OCI-LY3 (cell line): ENCODE measurements at regions not wholly inside any gene's neighbourhood (a gene's known extent, or its start where the extent isn't known, plus 50 kb on each side); places are given as distances from the start of the nearest gene placed in this dataset.

Experiments
- EZH2phosphoT487 ChIP-seq: fragments of 200-600 bp; shearing (Covaris generic); IDR thresholded peaks from 2 replicates; pipeline ENCODE4 v1.6.1; 2018; ENCODE audit warnings: antibody characterized with exemption, mixed run types, low read depth
- TF ChIP-seq, protein P1 (sequence below): fragments of 200-600, 300-600 bp; sonication (generic); IDR thresholded peaks from 2 replicates; pipeline ENCODE4 v1.5.1; 2014; ENCODE audit warnings: antibody characterized with exemption, low read length, low read depth

DNA sequence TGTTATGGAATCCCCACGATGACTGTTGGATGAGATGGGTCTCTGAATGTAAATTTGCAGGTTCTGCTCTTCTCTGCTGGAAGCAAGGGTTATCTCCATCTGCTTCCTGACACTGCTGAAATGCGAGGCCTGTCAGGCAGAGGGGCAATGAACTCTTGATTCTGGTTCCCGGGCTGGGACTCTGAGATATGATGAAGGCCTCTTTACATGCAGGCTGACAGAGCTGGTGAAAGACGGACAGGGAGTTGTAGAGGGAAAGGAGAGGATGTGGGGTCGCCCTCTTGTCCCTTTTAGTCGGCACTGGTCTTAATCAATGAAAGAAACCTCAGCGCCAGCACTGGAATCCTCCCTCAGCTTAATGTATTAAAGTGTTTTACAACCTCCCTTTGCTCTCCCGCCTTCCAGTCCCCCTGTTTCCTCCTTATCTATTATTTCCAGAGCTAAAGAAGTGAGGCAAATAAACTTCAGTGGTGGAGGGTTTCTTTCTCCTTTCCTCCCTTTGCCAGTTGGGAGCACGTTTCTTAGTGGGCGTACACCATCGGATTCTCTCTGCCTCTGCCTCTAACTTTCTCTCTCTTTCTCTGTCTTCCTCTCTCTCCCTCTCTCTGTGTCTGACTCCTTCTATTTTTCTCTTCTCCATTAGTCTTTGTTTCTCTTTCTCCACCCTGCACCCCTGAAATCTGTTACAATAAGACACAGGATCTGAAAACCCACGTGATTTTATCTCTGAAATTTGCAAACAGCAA, 145.6 kb downstream of the BAMBI start:
- TF ChIP-seq, protein P1, sequence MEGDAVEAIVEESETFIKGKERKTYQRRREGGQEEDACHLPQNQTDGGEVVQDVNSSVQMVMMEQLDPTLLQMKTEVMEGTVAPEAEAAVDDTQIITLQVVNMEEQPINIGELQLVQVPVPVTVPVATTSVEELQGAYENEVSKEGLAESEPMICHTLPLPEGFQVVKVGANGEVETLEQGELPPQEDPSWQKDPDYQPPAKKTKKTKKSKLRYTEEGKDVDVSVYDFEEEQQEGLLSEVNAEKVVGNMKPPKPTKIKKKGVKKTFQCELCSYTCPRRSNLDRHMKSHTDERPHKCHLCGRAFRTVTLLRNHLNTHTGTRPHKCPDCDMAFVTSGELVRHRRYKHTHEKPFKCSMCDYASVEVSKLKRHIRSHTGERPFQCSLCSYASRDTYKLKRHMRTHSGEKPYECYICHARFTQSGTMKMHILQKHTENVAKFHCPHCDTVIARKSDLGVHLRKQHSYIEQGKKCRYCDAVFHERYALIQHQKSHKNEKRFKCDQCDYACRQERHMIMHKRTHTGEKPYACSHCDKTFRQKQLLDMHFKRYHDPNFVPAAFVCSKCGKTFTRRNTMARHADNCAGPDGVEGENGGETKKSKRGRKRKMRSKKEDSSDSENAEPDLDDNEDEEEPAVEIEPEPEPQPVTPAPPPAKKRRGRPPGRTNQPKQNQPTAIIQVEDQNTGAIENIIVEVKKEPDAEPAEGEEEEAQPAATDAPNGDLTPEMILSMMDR, result no peak
- no peak for TF ChIP-seq EZH2phosphoT487
